ENCODE measurements at regions not wholly inside any gene's neighbourhood (a gene's known extent, or its start where the extent isn't known, plus 50 kb on each side); places are given as distances from the start of the nearest gene placed in this dataset.

DNA sequence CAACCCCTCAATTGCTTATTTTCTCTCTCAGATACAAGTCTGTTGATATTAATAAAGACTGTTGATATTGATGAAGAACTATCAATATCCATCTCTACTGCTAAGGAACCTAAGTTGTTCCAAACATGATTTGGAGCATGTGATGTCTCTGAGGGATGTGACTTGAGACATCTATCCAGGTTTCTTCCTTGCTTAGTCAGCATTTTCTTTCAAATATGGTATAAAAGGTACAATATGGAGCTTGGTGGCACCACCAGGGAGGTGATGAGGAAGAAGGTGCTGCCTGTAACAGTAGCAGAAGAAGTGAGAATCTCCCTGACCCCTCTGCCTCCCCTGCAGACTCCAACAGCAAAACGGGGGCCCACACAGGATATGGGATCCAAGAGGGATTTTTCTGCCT, 329.0 kb downstream of the MAF start:
- Histone ChIP-seq H3K4me2 (no peak overlapping the region), H3K36me3 (no peaks in the 10 kb centered on the region), H3K27me3 (no peaks in the 10 kb centered on the region), H3K9ac (no peak overlapping the region), H3K4me3 (no peak overlapping the region), H4K20me1 (no peaks in the 10 kb centered on the region), H3K4me1 (peaks cover 20% of the 10 kb centered on the region), H3K27ac (no peak overlapping the region), H3K9me3 (no peaks in the 10 kb centered on the region)
- TF ChIP-seq Cebpa-rat (IDR thresholded peaks at IDR 0.05), result no peak

DNA sequence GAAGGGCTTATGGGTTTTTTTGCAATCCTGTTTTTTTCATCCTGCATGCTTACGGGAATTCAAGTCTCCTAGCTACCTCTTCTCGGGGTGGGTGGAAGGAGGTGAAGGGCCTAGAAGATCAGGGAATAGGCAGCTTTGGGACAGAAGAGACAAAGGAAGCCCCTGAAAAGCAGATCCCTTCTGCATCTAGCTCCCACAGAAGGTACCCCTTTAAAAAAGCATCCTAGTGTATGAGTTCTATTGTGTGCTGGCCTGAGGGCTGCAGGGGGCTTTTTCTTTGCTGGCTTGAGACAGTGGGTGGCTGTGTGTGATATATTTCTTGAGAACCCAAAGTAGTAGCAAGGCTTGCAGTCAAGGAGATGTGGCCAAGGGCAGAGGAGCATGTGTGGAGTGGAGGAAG, 330.5 kb downstream of the MAF start:
- H3K4me2 ChIP-seq, result peak overlapping the region; percentile 65; the same call in 1 of the 2 replicates
- H3K36me3 ChIP-seq, result no peaks in the 10 kb centered on the region
- H3K4me1 ChIP-seq, result peaks cover 20% of the 10 kb centered on the region
- no peaks in the 10 kb centered on the region for H3K9me3 ChIP-seq
- H3K4me3 ChIP-seq, result no peak overlapping the region
- TF ChIP-seq Cebpa-rat (IDR thresholded peaks at IDR 0.05), result no peak
- no peaks in the 10 kb centered on the region for H3K27me3 ChIP-seq
- H3K27ac ChIP-seq, result no peak overlapping the region
- no peak overlapping the region for H3K9ac ChIP-seq
- H4K20me1 ChIP-seq, result no peaks in the 10 kb centered on the region

DNA sequence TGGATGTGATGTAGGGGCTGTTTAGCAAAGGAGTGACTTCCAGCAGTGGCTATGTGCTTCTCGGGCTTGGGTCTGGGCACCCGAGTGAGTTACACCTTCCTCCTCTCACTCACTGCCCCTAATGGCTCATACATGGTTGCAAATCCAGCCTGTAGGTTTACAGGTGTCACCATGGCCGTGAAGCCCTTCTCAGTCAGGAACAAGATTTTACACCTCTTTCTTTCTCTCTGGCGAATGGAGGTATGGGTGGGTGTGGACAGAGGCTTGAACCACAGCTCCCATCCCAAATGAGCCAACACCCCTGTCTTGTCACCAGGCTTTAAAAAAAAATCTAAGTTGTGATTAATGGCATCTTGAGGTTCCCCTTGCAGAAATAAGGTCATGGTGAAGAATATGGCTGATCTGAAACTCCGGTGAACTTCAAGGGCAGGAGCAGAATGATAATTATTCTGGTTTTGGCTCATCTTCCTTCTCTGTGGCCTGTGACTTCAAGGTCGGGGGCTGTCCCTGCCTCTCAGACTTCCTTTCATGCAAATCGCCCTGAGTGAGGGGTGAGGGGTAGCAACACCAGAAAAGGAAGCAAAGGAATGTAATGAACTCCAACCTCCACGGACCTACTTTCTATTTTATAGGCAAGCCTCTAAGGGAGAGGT, 331.2 kb downstream of the MAF start:
- Histone ChIP-seq H3K36me3 (no peaks in the 10 kb centered on the region), H3K4me2 (peak overlapping the region; percentile 65), H3K27me3 (no peaks in the 10 kb centered on the region), H3K9me3 (no peaks in the 10 kb centered on the region), H3K4me1 (peaks cover 20% of the 10 kb centered on the region), H3K9ac (no peak overlapping the region), H3K27ac (no peak overlapping the region), H3K4me3 (no peak overlapping the region), H4K20me1 (no peaks in the 10 kb centered on the region)
- no peak for TF ChIP-seq Cebpa-rat (IDR thresholded peaks at IDR 0.05)

DNA sequence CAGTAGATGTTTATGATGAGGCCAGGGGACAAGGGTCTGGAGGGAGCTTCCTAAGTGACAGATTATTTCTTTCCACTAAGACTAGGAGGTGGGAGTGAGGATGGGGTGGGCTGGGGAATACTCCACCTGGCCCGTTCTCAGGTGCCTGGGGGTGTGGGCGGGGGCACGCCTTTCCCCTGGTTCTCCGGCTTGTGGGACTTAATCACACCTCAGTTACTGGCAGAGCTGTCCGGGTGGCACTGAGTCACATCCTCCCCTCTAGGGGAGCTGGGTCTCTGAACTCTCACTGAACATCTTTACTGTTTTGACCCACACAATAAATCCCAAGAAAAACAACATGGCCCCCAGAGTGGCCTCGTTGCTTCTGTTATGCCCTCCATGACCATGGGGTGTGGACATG, 332.8 kb downstream of the MAF start:
- H3K4me2 ChIP-seq, result no peak overlapping the region
- no peak overlapping the region for H3K9ac ChIP-seq
- no peak for TF ChIP-seq Cebpa-rat (IDR thresholded peaks at IDR 0.05)
- no peaks in the 10 kb centered on the region for H3K27me3 ChIP-seq
- no peaks in the 10 kb centered on the region for H4K20me1 ChIP-seq
- H3K4me3 ChIP-seq, result no peak overlapping the region
- no peaks in the 10 kb centered on the region for H3K9me3 ChIP-seq
- peaks cover 20% of the 10 kb centered on the region for H3K4me1 ChIP-seq
- no peaks in the 10 kb centered on the region for H3K36me3 ChIP-seq
- no peak overlapping the region for H3K27ac ChIP-seq

DNA sequence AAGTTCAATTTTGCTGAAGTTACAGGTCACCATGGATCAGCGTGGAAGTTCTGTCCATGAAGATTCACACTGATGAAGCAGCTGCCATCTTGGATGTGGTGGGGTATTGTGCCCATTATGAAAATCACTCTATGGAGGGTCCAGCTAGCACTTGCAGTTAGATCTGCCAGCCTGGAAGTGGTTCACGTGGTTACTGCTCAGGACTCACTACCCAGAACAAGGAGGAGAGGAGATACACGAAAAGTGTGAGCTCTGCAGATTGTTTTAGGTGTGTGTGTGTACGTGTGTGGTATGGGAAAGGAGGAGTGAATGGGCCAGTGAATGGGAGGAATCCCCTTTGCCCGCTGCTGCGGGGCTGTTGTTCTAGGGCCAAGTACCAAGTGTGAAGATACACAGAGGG, 333.4 kb downstream of the MAF start:
- Histone ChIP-seq H3K4me3 (no peak overlapping the region), H3K4me1 (peaks cover 17% of the 10 kb centered on the region), H3K27ac (no peak overlapping the region), H4K20me1 (no peaks in the 10 kb centered on the region), H3K27me3 (no peaks in the 10 kb centered on the region), H3K36me3 (no peaks in the 10 kb centered on the region), H3K9ac (no peak overlapping the region), H3K9me3 (no peaks in the 10 kb centered on the region), H3K4me2 (no peak overlapping the region)
- no peak for TF ChIP-seq Cebpa-rat (IDR thresholded peaks at IDR 0.05)

DNA sequence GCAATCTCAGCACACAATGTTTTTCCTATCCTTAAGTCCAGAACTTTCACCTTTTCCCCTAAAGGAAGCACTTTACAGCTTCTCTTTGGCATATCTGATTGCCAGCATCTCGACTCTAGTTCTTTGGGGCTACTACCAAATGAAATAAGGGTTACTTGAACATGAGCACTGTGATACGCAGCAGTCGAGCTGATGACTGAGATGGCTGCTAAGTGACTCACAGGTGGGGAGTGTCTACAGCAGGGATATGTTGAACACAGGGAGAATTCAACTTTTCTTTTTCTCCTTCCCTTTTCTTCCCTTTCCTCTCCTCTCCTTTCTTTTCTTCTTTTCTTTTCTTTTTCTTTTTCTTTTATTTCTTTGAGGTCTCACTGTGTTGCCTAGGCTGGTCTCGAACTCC, 334.8 kb downstream of the MAF start:
- Histone ChIP-seq H3K9me3 (no peaks in the 10 kb centered on the region), H3K27me3 (no peaks in the 10 kb centered on the region), H3K4me1 (peaks cover 13% of the 10 kb centered on the region), H4K20me1 (no peaks in the 10 kb centered on the region), H3K4me3 (no peak overlapping the region), H3K4me2 (no peak overlapping the region), H3K27ac (no peak overlapping the region), H3K9ac (no peak overlapping the region), H3K36me3 (no peaks in the 10 kb centered on the region)
- TF ChIP-seq Cebpa-rat (IDR thresholded peaks at IDR 0.05), result no peak

DNA sequence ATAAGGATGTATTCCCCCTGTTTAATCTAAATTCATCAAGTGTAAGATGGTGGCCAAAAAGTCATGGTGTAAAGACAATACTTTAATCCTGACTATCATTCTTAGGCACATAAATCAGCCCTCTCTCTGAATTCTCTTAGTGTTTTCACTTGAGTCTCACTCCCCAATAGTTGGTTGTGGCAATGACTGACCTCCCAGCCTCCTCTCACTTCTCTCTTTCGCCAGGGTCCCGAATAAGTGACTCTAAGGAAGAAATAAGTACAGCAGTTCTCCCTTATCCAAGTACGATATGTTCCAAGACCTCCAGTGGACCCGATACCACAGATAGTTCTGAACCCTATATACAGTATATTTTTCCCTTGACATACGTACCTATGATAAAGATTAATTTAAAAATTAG, 335.3 kb downstream of the MAF start:
- no peaks in the 10 kb centered on the region for H3K9me3 ChIP-seq
- no peak for TF ChIP-seq Cebpa-rat (IDR thresholded peaks at IDR 0.05)
- no peaks in the 10 kb centered on the region for H3K36me3 ChIP-seq
- H3K4me3 ChIP-seq, result no peak overlapping the region
- H3K27ac ChIP-seq, result no peak overlapping the region
- no peak overlapping the region for H3K9ac ChIP-seq
- peaks cover 13% of the 10 kb centered on the region for H3K4me1 ChIP-seq
- H4K20me1 ChIP-seq, result no peaks in the 10 kb centered on the region
- no peaks in the 10 kb centered on the region for H3K27me3 ChIP-seq
- no peak overlapping the region for H3K4me2 ChIP-seq

DNA sequence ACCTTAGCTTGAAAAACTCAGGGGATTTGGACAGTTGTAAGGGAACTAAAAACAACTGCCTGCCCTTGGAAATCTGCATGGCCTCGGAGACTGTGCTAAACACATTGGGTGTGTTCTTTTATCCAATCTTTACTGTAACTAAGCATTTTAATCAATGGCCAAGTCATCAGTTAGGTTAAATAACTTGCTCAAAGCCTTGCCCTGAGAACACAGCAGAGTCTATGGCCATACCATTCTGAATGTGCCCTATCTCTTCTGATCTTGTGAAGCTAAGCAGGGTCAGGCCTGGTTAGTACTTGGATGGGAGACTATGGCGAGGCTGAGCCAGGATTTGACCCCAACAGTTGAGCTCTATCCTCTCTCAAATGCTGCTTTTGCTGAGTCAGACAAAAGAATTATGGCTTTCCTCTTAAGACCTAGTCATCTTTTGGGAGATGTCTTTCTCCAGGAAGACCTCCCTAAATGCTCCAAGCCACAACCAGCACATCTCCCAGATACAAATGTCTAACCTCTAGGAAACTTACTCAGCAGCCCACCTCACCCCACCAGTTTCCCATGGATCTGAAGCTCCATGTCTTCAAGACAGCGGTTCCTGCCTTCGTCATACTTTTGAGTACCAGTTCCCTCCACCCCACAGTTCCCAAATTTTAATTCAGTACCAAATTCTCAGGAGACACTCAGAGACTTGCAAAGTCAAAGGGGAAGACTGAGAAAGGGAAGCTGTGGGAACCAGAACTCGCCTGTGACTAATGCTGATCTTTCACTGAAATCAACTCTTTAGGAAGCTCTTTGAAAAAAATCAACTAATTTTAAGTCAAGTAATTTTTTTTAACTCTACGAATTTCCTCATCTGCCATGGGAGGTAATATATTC, 336.1 kb downstream of the MAF start:
- Histone ChIP-seq H3K9ac (no peak overlapping the region), H3K9me3 (no peaks in the 10 kb centered on the region), H3K27ac (no peak overlapping the region), H4K20me1 (no peaks in the 10 kb centered on the region), H3K27me3 (no peaks in the 10 kb centered on the region), H3K4me2 (no peak overlapping the region), H3K4me1 (peaks cover 8% of the 10 kb centered on the region), H3K36me3 (no peaks in the 10 kb centered on the region), H3K4me3 (no peak overlapping the region)
- TF ChIP-seq Cebpa-rat (IDR thresholded peaks at IDR 0.05), result no peak

DNA sequence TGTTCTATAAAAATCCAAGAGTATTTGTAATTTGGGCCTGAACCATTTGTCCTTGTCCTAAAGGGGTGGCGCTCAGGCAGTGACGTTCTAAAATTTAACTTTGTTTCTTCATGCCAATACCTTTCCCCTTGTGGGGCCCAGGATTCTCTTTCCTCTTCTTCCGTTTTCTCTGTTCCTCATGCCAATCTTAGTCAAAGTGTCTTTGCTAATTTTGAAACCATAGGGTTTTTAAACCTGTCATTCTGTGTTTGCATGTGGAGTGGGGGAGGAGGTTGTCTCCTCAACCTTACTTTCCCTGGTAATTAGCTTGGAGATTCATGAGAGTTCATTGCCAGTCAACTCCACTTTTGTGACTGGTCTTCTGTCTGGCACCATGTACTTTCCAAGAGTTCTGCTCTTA, 337.1 kb downstream of the MAF start:
- no peak overlapping the region for H3K4me2 ChIP-seq
- TF ChIP-seq Cebpa-rat (IDR thresholded peaks at IDR 0.05), result no peak
- no peak overlapping the region for H3K9ac ChIP-seq
- no peak overlapping the region for H3K4me3 ChIP-seq
- no peaks in the 10 kb centered on the region for H3K9me3 ChIP-seq
- H3K27me3 ChIP-seq, result no peaks in the 10 kb centered on the region
- no peaks in the 10 kb centered on the region for H4K20me1 ChIP-seq
- H3K36me3 ChIP-seq, result no peaks in the 10 kb centered on the region
- H3K4me1 ChIP-seq, result no peaks in the 10 kb centered on the region
- H3K27ac ChIP-seq, result no peak overlapping the region

All from BLaER1 (cell line).